ENCODE measurements at regions not wholly inside any gene's neighbourhood (a gene's known extent, or its start where the extent isn't known, plus 50 kb on each side); places are given as distances from the start of the nearest gene placed in this dataset.

DNA sequence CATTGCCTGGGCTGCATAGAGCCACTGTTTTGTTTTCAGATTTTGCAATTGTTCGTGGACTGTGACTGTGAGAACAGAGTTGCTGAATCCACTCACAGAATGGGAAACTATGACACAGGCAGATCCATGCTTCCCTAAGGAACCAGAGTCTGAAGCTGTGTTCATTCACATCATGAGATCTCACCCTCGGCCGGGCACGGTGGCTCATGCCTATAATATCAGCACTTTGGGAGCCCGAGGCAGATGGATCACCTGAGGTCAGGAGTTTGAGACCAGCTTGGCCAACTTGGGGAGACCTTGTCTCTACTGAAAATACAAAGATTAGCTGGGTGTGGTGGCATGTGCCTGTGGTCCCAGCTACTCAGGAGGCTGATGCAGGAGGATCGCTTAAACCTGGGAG lies 139.2 kb upstream of the SALL4 start:
- TF ChIP-seq, protein P1, sequence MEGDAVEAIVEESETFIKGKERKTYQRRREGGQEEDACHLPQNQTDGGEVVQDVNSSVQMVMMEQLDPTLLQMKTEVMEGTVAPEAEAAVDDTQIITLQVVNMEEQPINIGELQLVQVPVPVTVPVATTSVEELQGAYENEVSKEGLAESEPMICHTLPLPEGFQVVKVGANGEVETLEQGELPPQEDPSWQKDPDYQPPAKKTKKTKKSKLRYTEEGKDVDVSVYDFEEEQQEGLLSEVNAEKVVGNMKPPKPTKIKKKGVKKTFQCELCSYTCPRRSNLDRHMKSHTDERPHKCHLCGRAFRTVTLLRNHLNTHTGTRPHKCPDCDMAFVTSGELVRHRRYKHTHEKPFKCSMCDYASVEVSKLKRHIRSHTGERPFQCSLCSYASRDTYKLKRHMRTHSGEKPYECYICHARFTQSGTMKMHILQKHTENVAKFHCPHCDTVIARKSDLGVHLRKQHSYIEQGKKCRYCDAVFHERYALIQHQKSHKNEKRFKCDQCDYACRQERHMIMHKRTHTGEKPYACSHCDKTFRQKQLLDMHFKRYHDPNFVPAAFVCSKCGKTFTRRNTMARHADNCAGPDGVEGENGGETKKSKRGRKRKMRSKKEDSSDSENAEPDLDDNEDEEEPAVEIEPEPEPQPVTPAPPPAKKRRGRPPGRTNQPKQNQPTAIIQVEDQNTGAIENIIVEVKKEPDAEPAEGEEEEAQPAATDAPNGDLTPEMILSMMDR (IDR thresholded peaks at IDR 0.05), result no peak
- no peak for TF ChIP-seq POLR2A (IDR thresholded peaks at IDR 0.05)
- TF ChIP-seq EP300 (IDR thresholded peaks at IDR 0.05), result no peak

Measured in tibial nerve (tissue), 4 donors.